Keratinocyte (primary cell): ENCODE measurements at regions not wholly inside any gene's neighbourhood (a gene's known extent, or its start where the extent isn't known, plus 50 kb on each side); places are given as distances from the start of the nearest gene placed in this dataset.

ENCODE experiments used
- DNase-seq: peaks from one replicate; pipeline ENCODE4 v3.0.0-alpha.2; 2011; ENCODE audit warnings: low read depth, missing footprints, low spot score
- FAIRE-seq: peaks from 2 replicates; lab custom pipeline; 2011; peaks lifted over from hg19 to GRCh38; lab: Jason Lieb, UNC
- H2AFZ ChIP-seq: 2 replicates; pipeline ENCODE4 v1.6.0; 2012; ENCODE audit warnings: low read length, control low read depth, inconsistent platforms; ENCODE audit not compliant: control insufficient read depth
- H3K27ac ChIP-seq: 2 replicates; pipeline ENCODE4 v1.5.1; 2011; ENCODE audit warnings: low read length; ENCODE audit not compliant: control insufficient read depth, insufficient read depth
- H3K27me3 ChIP-seq: 3 replicates; pipeline ENCODE4 v1.6.0; 2011; ENCODE audit warnings: low read length; ENCODE audit not compliant: control insufficient read depth, insufficient read depth; ENCODE audit errors: extremely low read depth
- H3K36me3 ChIP-seq, 2 experiments: 2 replicates in 1 of 2; 3 replicates in 1 of 2; pipeline ENCODE4 v1.5.1; 2011; ENCODE audit warnings: low read length in 2 of 2, mild to moderate bottlenecking in 1 of 2; ENCODE audit not compliant: control insufficient read depth in 2 of 2, insufficient read depth in 2 of 2; ENCODE audit errors: extremely low read depth in 1 of 2
- H3K4me1 ChIP-seq: 3 replicates; pipeline ENCODE4 v1.5.1; 2011; ENCODE audit warnings: low read length; ENCODE audit not compliant: control insufficient read depth, insufficient read depth; ENCODE audit errors: extremely low read depth
- H3K4me2 ChIP-seq: 3 replicates; pipeline ENCODE4 v1.6.0; 2011; ENCODE audit warnings: low read depth, low read length; ENCODE audit not compliant: control insufficient read depth, insufficient read depth; ENCODE audit errors: extremely low read depth
- H3K4me3 ChIP-seq, 3 experiments: fragments of 200-600 bp in 1 of 3; sonication (generic) in 1 of 3; 2 replicates in 2 of 3; 3 replicates in 1 of 3; pipeline ENCODE4 v1.5.1; 2011 to 2016; ENCODE audit warnings: low read length in 3 of 3, mild to moderate bottlenecking in 3 of 3, control low read depth in 2 of 3, inconsistent platforms in 1 of 3, low read depth in 1 of 3, mixed read lengths in 1 of 3, mixed run types in 1 of 3, moderate library complexity in 1 of 3; ENCODE audit not compliant: control insufficient read depth in 2 of 3, insufficient read depth in 2 of 3; ENCODE audit errors: extremely low read depth in 1 of 3
- H3K79me2 ChIP-seq: 2 replicates; pipeline ENCODE4 v1.6.0; 2012; ENCODE audit warnings: low read length; ENCODE audit not compliant: control insufficient read depth, insufficient read depth
- H3K9ac ChIP-seq: 3 replicates; pipeline ENCODE4 v1.6.0; 2011; ENCODE audit warnings: low read length; ENCODE audit not compliant: control insufficient read depth, insufficient read depth; ENCODE audit errors: extremely low read depth
- H3K9me1 ChIP-seq: 3 replicates; pipeline ENCODE4 v1.6.0; 2011; ENCODE audit warnings: low read length; ENCODE audit not compliant: control insufficient read depth, insufficient read depth; ENCODE audit errors: extremely low read depth
- H3K9me3 ChIP-seq: 2 replicates; pipeline ENCODE4 v1.5.1; 2012; ENCODE audit warnings: low read depth, low read length; ENCODE audit not compliant: control insufficient read depth
- H4K20me1 ChIP-seq: 3 replicates; pipeline ENCODE4 v1.6.0; 2011; ENCODE audit warnings: low read length; ENCODE audit not compliant: control insufficient read depth, insufficient read depth; ENCODE audit errors: extremely low read depth
- CTCF ChIP-seq, 3 experiments: IDR thresholded peaks in 1 of 3; conservative IDR thresholded peaks in 1 of 3; optimal IDR thresholded peaks in 1 of 3; 2 replicates in 2 of 3; 3 replicates in 1 of 3; pipeline versions ENCODE3 to v1.5.1; 2011; ENCODE audit warnings: low read length in 3 of 3, mild to moderate bottlenecking in 3 of 3, moderate library complexity in 2 of 3, control low read depth in 1 of 3, inconsistent platforms in 1 of 3; ENCODE audit not compliant: insufficient read depth in 2 of 3; ENCODE audit errors: extremely low read depth in 1 of 3
- EZH2 ChIP-seq: IDR thresholded peaks from one replicate; pipeline ENCODE4 v1.6.1; 2012; ENCODE audit warnings: inconsistent platforms, mild to moderate bottlenecking, low read length, moderate library complexity
- dilution Hi-C: fragments of 300-500 bp; cut with MboI; formaldehyde crosslinking; loops from one replicate; pipeline ENCODE4 v1.7.0; 2020; ENCODE audit warnings: low sequenced_read_pairs; ENCODE audit not compliant: extremely low pct_ligation_motif_present

- Histone ChIP-seq H3K27ac (no peak overlapping the region), H3K9me3 (no peaks in the 10 kb centered on the region), H3K79me2 (no peaks in the 10 kb centered on the region), H3K4me1 (no peaks in the 10 kb centered on the region), H2AFZ (no peak overlapping the region), H3K27me3 (no peaks in the 10 kb centered on the region), H3K9me1 (no peaks in the 10 kb centered on the region), H3K4me2 (no peak overlapping the region), H3K36me3 (no peaks in the 10 kb centered on the region), H4K20me1 (no peaks in the 10 kb centered on the region), H3K4me3 (no peak overlapping the region), H3K9ac (no peak overlapping the region)
- FAIRE-seq (no peak), DNase-seq (no peak)
- TF ChIP-seq EZH2 (no peak), CTCF (optimal IDR thresholded peaks at IDR 0.05 in 1 of 3, IDR thresholded peaks at IDR 0.05 in 1 of 3, conservative IDR thresholded peaks at IDR 0.05 in 1 of 3; ENCODE audit: extremely low read depth in 1 of 3, insufficient read depth in 2 of 3, low read length in 3 of 3) (no peak)
- dilution Hi-C loops: no loop called here
These were observed 160.6 kb downstream of the IBTK start for GRCh38 chr6:82086944-82087343.

GRCh38 chr6:82085701-82086100 is 161.8 kb downstream of the IBTK start:
- TF ChIP-seq CTCF (optimal IDR thresholded peaks at IDR 0.05 in 1 of 3, IDR thresholded peaks at IDR 0.05 in 1 of 3, conservative IDR thresholded peaks at IDR 0.05 in 1 of 3; ENCODE audit: extremely low read depth in 1 of 3, insufficient read depth in 2 of 3, low read length in 3 of 3): no peak
- TF ChIP-seq EZH2: no peak
- dilution Hi-C loops: no loop called here

More at GRCh38 chr6:82085701-82086100, 161.8 kb downstream of the IBTK start:
- Histone ChIP-seq H3K9ac (no peak overlapping the region), H3K27me3 (no peaks in the 10 kb centered on the region), H3K36me3 (no peaks in the 10 kb centered on the region), H3K4me3 (no peak overlapping the region), H4K20me1 (no peaks in the 10 kb centered on the region), H3K4me2 (no peak overlapping the region), H3K4me1 (no peaks in the 10 kb centered on the region), H3K9me1 (no peaks in the 10 kb centered on the region), H2AFZ (no peak overlapping the region), H3K79me2 (no peaks in the 10 kb centered on the region), H3K9me3 (no peaks in the 10 kb centered on the region), H3K27ac (no peak overlapping the region)
- FAIRE-seq (no peak), DNase-seq (no peak)
